H1 (cell line): ENCODE measurements at regions not wholly inside any gene's neighbourhood (a gene's known extent, or its start where the extent isn't known, plus 50 kb on each side); places are given as distances from the start of the nearest gene placed in this dataset.

ENCODE experiments used
- CTCF ChIP-seq, 3 experiments: IDR thresholded peaks; 1 replicate in 2 of 3; 2 replicates in 1 of 3; pipeline versions ENCODE4 v1.5.1 to v1.6.1; 2011; ENCODE audit warnings: low read length in 3 of 3, mild to moderate bottlenecking in 3 of 3, inconsistent platforms in 2 of 3, low read depth in 1 of 3, moderate library complexity in 1 of 3; ENCODE audit not compliant: insufficient read depth in 1 of 3; ENCODE audit errors: control extremely low read depth in 1 of 3
- E2F6 ChIP-seq: IDR thresholded peaks from 2 replicates; pipeline ENCODE4 v1.6.1; 2012; ENCODE audit warnings: inconsistent platforms

- no peak for TF ChIP-seq CTCF (IDR thresholded peaks at IDR 0.05; ENCODE audit: control extremely low read depth in 1 of 3, insufficient read depth in 1 of 3, low read depth in 1 of 3, low read length in 3 of 3)
- TF ChIP-seq E2F6, result no peak
Measured at GRCh38 chr13:37493775-37494174, 104.8 kb downstream of the POSTN start (continued).
